GM12892 (cell line): ENCODE measurements at regions not wholly inside any gene's neighbourhood (a gene's known extent, or its start where the extent isn't known, plus 50 kb on each side); places are given as distances from the start of the nearest gene placed in this dataset.

Experiments
- DNase-seq: peaks from one replicate; pipeline ENCODE4 v3.0.0; 2011; ENCODE audit not compliant: insufficient read length
- FAIRE-seq: peaks from 2 replicates; lab custom pipeline; 2011; peaks lifted over from hg19 to GRCh38; lab: Jason Lieb, UNC
- POLR2A ChIP-seq: IDR thresholded peaks from 2 replicates; pipeline ENCODE4 v1.6.1; 2011; ENCODE audit warnings: low read depth, low read length, control low read depth
- POLR2AphosphoS5 ChIP-seq: IDR thresholded peaks from 2 replicates; pipeline ENCODE4 v1.6.1; 2011; ENCODE audit warnings: low read depth, low read length, control low read depth
- TAF1 ChIP-seq: IDR thresholded peaks from 2 replicates; pipeline ENCODE4 v1.6.1; 2011; ENCODE audit warnings: low read depth, mild to moderate bottlenecking, control low read depth, low read length, borderline replicate concordance

GRCh38 chr9:78839252-78839651, 542.3 kb downstream of the PSAT1 start:
- DNase-seq: no peak
- FAIRE-seq: no peak
- no peak for TF ChIP-seq POLR2A
- no peak for TF ChIP-seq POLR2AphosphoS5
- no peak for TF ChIP-seq TAF1

DNA sequence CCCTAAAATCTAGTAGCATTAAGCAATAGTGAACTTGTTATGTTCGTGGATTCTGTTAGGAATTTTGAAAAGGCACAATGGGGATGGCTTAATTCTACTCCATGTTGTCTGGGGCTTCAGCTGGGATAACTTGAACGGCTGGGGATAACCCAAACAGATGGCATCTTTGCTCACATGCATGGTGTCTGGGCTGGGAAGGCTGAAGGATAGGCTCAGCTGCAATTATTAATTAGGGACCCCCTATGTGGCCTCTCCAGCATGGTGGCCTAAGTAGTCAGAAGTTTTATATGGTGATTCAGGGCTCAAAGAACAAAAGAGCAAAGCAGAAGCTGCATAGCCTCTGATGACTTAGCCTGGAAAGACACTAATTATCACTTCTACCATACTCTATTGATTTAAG, 551.1 kb downstream of the PSAT1 start:
- no peak for FAIRE-seq
- DNase-seq: no peak
- no peak for TF ChIP-seq POLR2AphosphoS5

DNA sequence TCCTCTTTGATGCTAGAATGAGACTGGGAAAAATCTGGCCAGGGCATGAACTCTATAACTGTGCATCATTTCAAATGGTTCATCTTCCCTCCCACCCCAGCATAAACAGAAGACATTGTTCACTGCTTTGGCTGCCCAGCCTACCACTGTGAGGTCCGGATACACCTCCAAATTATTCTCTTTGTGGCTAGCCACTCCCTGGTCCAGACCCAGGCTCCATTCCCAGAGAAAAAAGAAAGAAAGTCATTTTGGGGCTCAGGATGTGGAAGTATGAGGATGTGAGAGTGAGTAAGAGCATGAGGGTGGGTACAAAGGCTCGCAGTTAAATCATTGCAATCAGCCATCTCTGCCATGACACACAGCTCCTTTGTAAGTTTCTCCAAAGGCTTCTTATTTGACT, 559.2 kb downstream of the PSAT1 start:
- FAIRE-seq (no peak), DNase-seq (no peak)
- no peak for TF ChIP-seq POLR2AphosphoS5

- TF ChIP-seq POLR2A: no peak
- no peak for TF ChIP-seq POLR2AphosphoS5
- TF ChIP-seq TAF1: no peak
- DNase-seq (no peak), FAIRE-seq (no peak)
Observed at GRCh38 chr9:78856781-78857180, 559.9 kb downstream of the PSAT1 start.

DNA sequence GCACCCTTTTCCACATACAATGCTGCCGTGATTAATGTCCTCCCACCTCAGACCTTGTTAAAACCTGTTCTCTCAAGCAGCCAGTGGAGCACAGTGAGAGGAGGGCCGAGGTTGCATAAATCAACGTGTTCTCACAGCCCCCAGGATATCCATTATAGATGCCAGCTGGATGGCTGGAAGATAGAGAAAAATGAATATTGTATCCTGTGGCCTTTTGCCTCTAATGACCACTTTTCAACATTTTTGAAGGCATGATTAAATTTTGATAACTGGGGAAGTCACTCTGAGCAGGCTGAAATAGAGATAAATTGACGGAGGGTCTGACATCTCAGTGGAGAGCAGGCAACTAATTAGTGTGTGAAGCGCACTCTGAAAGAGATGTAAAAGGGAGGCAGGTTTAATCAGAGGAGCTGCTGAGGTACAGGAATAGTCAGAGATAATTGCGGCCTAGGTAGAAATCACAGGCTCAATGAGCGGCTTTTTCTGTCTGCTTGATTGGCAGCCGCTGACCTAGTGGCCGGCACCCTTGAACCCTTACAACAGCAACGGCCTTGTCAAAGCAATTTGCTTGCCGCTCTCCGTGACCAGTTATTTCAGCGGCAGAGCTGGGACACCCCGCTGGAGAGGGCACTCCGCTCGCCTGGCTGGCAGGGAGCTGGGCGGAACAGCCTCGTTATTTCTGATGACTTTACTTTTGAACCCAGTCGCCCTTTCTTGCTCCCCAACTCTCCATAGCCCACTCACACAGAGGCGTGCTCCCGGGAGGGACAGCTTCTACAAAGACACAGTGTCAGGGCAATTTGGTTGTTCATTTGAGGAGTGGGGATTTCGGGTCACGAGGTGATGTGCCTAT, 560.7 kb downstream of the PSAT1 start:
- TF ChIP-seq TAF1: no peak
- DNase-seq (no peak), FAIRE-seq (no peak)

DNA sequence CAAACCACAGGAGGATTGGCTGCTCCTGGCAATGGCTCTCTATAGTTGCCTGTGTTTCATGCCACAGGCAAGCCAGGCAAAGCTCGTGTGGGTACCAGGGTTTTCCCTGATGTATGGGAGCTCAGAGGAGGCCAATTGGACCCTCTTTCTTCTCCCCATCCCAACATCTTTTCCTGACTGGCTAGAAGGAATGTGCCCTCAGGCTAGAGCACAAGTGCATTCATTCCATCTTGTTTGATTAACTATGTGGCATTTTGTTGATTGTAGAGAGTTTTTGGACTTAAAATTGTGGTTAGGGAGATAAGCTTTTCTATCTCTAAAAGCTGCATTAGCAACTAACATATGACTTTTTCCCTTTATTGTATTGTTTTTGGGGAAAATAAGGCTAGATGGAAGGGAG, 561.3 kb downstream of the PSAT1 start:
- DNase-seq (no peak), FAIRE-seq (no peak)
- no peak for TF ChIP-seq POLR2A
- TF ChIP-seq POLR2AphosphoS5: no peak
- TF ChIP-seq TAF1: no peak

DNA sequence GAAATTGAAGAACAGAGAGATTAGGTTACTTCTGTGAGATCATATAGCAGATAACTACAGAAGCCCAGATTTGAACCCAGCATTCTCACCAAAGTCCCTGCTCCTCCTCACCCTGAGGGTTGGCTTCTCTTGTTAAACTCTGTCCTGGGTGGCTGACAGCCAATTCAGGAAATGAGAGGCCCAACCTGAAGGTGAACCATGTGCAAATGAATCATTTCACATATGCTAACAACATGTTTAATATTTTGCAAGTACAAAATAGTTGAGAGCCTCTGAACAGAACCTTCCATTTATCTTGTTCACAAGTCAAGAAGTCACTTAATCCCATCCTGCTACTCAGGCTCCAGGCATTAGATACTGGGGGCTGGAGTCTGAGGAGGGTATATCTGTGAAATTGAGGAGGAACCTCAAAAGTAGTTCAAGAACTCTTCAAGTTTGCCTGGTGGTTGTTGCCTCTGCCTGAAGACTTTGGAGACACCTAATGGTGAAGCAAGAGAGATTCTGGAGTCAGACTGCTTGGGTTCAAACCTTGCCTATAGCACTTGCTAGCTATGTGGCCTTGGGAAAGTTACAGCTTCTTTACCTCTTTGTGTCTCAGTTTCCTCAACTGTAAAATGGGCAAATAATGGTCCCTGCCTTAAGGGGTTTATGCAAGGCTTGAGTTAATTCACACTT, 564.0 kb downstream of the PSAT1 start:
- DNase-seq (no peak), FAIRE-seq (no peak)
- TF ChIP-seq TAF1: no peak
- TF ChIP-seq POLR2AphosphoS5: no peak
- no peak for TF ChIP-seq POLR2A

GRCh38 chr9:78863531-78863930, 566.6 kb downstream of the PSAT1 start:
- no peak for TF ChIP-seq POLR2A
- TF ChIP-seq POLR2AphosphoS5: no peak
- TF ChIP-seq TAF1: no peak
- DNase-seq (no peak), FAIRE-seq (no peak)

DNA sequence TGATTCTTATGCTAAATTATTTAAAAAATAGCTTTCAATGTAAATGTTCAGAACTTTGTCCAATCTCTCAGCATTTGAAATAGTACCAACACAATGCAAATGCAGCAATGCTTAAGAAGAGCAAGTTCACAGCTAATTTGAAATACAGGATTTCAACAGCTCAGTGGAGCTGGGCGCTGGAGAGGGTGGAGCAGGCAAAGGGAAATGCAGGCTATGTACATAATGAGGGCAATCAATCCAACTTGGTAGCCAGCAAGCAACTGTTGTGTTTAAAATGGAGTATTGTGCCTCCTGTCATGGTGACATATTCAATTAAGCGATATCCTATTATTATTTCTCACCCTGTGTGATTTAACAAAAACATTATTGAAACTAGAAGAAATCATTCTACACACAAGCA, 568.8 kb downstream of the PSAT1 start:
- no peak for FAIRE-seq
- no peak for DNase-seq
- TF ChIP-seq POLR2AphosphoS5 (no peak), TAF1 (no peak), POLR2A (no peak)

DNA sequence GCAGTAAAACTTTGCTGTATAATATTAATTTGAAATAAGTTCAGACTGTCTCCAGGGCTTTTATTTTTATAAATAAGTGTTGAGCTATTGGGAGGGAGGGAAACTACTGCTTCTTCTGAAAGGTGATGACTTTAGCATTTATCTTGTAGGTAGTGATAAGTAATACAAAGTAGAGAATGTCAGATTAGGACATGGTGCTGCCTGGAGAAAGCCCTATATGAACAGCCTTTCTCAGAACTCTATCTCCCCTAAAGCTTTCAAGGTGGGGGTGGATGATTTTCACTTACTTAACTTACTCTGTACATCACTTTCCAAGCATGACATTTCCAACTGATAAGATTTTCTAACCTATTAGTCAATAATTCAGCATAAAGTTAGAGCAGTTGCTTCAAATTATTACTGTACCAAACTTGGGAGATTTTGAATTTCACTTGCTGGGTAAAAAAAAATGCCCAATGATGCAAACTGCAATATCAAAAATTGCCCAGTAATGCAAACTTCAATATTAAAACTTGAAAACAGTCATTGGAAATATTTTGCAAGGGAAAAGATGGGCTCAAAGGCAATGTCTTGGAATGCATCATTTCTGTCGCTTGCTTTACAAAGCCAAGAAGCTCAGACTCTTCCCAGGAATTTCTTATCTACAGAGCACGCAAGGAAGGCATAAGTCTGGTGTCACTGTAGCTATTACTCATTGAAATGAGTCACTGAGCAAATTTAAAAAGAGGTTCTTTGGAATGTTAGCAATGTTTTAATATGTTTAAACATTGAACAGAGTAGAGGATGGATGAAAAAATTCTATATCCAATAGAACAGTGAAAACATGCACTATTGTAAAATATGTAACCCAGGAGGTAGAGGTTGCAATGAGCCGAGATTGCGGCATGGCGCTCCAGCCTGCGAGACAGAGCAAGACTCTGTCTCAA, 569.5 kb downstream of the PSAT1 start:
- no peak for FAIRE-seq
- TF ChIP-seq TAF1: no peak
- TF ChIP-seq POLR2AphosphoS5: no peak
- TF ChIP-seq POLR2A: no peak
- no peak for DNase-seq

- no peak for FAIRE-seq
- no peak for TF ChIP-seq POLR2AphosphoS5
- no peak for TF ChIP-seq TAF1
- TF ChIP-seq POLR2A: no peak
- no peak for DNase-seq
Observed at GRCh38 chr9:78871086-78871451, 574.1 kb downstream of the PSAT1 start.
